Activated CD4-positive, alpha-beta T cell treated with anti-CD3 and anti-CD28 coated beads, Interleukin-2, amount 10 ng/mL, durations not matched to agents 24 days and 14 days (primary cell): ENCODE measurements at regions not wholly inside any gene's neighbourhood (a gene's known extent, or its start where the extent isn't known, plus 50 kb on each side); places are given as distances from the start of the nearest gene placed in this dataset.
A peak's percentile ranks its signal among the peaks of the same experiment; 100 is the strongest.
"Not testable (repeated sequence)": the region's sequence is repeated elsewhere in the genome, so short reads cannot be mapped to it uniquely, and the experiment has no call there.

ENCODE experiments used
- DNase-seq: peaks from one replicate; pipeline ENCODE4 v3.0.0; 2022
- H3K27ac Mint-ChIP-seq: one replicate; pipeline ENCODE4 v1.8.0; 2022; ENCODE audit warnings: mild to moderate bottlenecking, mixed read lengths
- H3K27me3 Mint-ChIP-seq: one replicate; pipeline ENCODE4 v1.8.0; 2022; ENCODE audit warnings: mixed read lengths
- H3K36me3 Mint-ChIP-seq: one replicate; pipeline ENCODE4 v1.8.0; 2022; ENCODE audit warnings: low read depth, mild to moderate bottlenecking, mixed read lengths
- H3K4me1 Mint-ChIP-seq: one replicate; pipeline ENCODE4 v1.8.0; 2021; ENCODE audit warnings: mixed read lengths
- H3K4me3 Mint-ChIP-seq: one replicate; pipeline ENCODE4 v1.8.0; 2022; ENCODE audit warnings: mild to moderate bottlenecking, moderate library complexity, mixed read lengths
- H3K9me3 Mint-ChIP-seq: one replicate; pipeline ENCODE4 v1.8.0; 2021; ENCODE audit warnings: mixed read lengths
- intact Hi-C: fragments of 100-400 bp; cut with micrococcal nuclease; formaldehyde crosslinking; loops from one replicate; pipeline ENCODE4 v1.15.1; 2023

- H3K27me3 Mint-ChIP-seq, DNase-seq, H3K27ac Mint-ChIP-seq, intact Hi-C loops, H3K9me3 Mint-ChIP-seq, H3K36me3 Mint-ChIP-seq, H3K4me3 Mint-ChIP-seq, H3K4me1 Mint-ChIP-seq: not testable (repeated sequence)
These were observed 138.8 kb upstream of the TPTE start for GRCh38 chr21:10382580-10382979.

- H3K4me3 Mint-ChIP-seq, DNase-seq, intact Hi-C loops, H3K4me1 Mint-ChIP-seq, H3K27ac Mint-ChIP-seq, H3K36me3 Mint-ChIP-seq, H3K9me3 Mint-ChIP-seq, H3K27me3 Mint-ChIP-seq: not testable (repeated sequence)
These were observed 137.8 kb upstream of the TPTE start for GRCh38 chr21:10383571-10383970.

GRCh38 chr21:10384304-10384861 lies 137.0 kb upstream of the TPTE start:
- H3K27ac Mint-ChIP-seq, H3K36me3 Mint-ChIP-seq, H3K4me3 Mint-ChIP-seq, H3K27me3 Mint-ChIP-seq, H3K4me1 Mint-ChIP-seq, intact Hi-C loops, DNase-seq, H3K9me3 Mint-ChIP-seq: not testable (repeated sequence)

GRCh38 chr21:10385202-10385601 lies 136.2 kb upstream of the TPTE start:
- H3K4me3 Mint-ChIP-seq, DNase-seq, H3K36me3 Mint-ChIP-seq, H3K27me3 Mint-ChIP-seq, H3K27ac Mint-ChIP-seq, H3K4me1 Mint-ChIP-seq, H3K9me3 Mint-ChIP-seq, intact Hi-C loops: not testable (repeated sequence)

GRCh38 chr21:10385898-10386527 lies 135.4 kb upstream of the TPTE start:
- H3K9me3 Mint-ChIP-seq, H3K4me3 Mint-ChIP-seq, H3K36me3 Mint-ChIP-seq, H3K27me3 Mint-ChIP-seq, H3K4me1 Mint-ChIP-seq, H3K27ac Mint-ChIP-seq, intact Hi-C loops, DNase-seq: not testable (repeated sequence)

DNA sequence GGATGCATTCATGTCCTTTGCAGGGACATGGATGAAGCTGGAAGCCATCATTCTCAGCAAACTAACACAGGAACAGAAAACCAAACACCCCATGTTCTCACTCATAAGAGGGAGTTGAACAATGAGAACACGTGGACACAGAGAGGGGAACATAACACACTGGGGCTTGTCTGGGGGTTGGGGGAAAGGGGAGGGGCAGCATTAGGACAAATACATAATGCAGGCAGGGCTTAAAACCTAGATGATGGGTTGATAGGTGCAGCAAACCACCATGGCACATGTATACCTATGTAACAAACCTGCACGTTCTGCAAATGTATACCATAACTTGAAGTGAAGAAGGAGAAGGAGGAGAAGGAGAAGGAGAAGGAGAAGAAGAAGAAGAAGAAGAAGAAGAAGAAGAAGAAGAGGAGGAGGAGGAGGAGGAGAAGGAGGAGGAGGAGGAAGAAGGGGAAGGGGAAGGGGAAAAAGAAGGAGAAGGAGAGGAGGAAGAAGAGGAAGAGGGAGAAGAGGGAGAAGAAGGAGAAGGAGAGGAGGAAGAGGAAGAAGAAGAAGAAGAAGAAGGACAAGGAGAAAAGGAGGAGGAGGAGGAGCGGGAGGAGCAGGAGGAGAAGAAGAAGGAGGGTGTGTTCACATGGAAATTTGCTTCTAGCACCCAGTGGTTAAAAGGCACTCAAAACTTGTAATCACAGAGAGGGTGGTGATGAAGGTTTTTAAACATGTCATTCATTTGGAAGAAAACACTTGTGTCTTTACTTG lies 133.5 kb upstream of the TPTE start:
- H3K36me3 Mint-ChIP-seq, DNase-seq, intact Hi-C loops, H3K9me3 Mint-ChIP-seq, H3K4me3 Mint-ChIP-seq, H3K27ac Mint-ChIP-seq, H3K4me1 Mint-ChIP-seq, H3K27me3 Mint-ChIP-seq: not testable (repeated sequence)

DNA sequence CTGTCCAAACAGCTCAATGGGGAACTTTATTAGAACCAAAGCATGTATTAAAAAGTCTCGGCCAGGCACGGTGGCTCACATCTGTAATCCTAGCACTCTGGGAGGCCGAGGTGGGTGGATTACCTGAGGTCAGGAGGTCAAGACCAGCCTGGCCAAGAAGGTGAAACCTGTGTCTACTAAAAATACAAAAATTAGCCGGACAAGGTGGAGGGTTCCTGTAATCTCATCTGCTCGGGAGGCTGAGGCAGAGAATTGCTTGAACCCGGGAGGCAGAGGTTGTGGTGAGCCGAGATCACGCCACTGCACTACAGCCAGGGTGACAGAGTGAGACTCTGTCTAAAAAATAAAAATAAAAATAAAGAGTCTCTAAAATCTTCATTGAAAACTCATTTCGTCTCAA lies 132.8 kb upstream of the TPTE start:
- H3K36me3 Mint-ChIP-seq, DNase-seq, H3K27me3 Mint-ChIP-seq, H3K9me3 Mint-ChIP-seq, H3K27ac Mint-ChIP-seq, intact Hi-C loops, H3K4me3 Mint-ChIP-seq, H3K4me1 Mint-ChIP-seq: not testable (repeated sequence)

DNA sequence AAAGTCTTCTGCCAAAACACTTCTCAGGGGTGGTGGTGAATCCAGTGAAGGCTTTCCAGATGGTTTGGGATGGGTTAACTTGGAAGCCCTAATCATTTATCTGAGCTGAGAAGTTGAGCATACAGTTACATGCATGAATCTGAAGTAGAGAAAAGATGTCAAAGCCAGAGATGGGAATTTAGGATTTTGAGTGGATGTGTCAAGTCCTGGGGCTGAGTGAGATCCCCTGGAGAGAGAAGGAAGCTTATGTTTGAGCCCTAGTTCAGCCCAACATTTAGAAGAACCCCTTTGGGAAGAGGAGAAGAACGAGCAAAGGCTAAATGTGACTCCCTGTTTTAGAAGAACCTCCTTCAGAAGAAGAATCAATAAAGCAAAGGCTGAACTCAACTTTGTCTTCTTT lies 129.1 kb upstream of the TPTE start:
- H3K36me3 Mint-ChIP-seq, H3K4me3 Mint-ChIP-seq, H3K27me3 Mint-ChIP-seq, H3K4me1 Mint-ChIP-seq, H3K9me3 Mint-ChIP-seq, intact Hi-C loops, H3K27ac Mint-ChIP-seq: not testable (repeated sequence)
- peak; percentile 56 for DNase-seq

- H3K27ac Mint-ChIP-seq, H3K36me3 Mint-ChIP-seq, DNase-seq, intact Hi-C loops, H3K9me3 Mint-ChIP-seq, H3K27me3 Mint-ChIP-seq, H3K4me3 Mint-ChIP-seq, H3K4me1 Mint-ChIP-seq: not testable (repeated sequence)
These were observed 125.4 kb upstream of the TPTE start for GRCh38 chr21:10395963-10396362.

DNA sequence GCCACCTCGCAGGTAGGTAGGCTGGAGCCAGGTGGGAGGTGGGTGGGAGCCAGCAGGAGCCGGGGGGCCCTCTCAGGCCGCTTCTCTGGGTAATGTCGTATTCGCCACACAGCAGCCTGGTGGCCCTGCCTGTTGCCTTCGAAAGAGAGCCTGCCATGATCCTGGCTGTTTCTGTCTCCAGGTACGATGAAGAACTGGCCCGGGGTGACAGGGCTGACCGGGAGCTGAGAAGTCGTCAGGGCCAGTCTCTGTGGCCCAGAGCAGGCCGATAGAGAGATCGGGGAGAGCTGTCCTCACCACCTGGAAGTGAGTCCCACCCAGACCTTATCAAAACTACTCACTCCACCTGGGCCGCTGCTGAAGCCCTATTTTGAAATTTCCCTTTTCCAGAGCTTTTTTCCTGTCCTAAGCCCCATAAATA lies 123.9 kb upstream of the TPTE start:
- H3K9me3 Mint-ChIP-seq, H3K27ac Mint-ChIP-seq, intact Hi-C loops, H3K27me3 Mint-ChIP-seq, H3K36me3 Mint-ChIP-seq, H3K4me3 Mint-ChIP-seq, H3K4me1 Mint-ChIP-seq: not testable (repeated sequence)
- DNase-seq, result peak; percentile 55

DNA sequence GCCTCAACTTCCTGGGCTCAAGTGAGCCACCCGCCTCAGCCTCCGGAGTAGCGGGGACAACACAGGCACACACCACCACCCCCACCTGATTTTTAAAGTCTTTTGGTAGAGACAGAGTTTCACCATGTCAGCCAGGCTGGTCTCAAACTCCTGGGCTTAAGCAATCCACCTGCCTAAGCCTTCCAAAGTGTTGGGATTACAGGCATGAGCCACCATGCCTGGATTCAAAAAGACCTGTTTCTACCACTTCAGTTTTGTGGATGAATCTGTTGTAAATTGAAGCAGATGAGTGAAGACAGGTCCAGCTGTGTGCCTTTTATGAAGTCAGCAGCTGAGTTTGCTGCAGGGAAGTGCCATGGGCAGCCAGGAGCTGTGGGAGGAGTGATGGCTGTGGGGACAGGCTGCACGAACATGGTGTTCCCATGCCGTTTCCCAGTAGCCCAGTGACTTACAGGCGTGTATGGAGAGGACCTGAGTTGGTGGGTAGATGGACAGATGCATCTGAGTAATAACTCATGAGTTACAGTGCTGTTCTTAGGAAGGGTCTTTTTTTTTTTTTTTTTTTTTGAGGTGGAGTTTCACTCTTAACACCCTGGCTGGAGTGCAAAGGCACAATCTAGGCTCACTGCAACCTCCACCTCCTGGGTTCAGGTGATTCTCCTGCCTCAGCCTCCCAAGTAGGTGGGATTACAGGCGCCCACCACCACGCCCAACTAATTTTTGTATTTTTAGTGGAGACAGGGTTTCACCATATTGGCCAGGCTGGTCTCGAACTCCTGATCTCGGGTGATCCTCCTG lies 122.5 kb upstream of the TPTE start:
- H3K4me1 Mint-ChIP-seq, H3K36me3 Mint-ChIP-seq, intact Hi-C loops, H3K27ac Mint-ChIP-seq, H3K9me3 Mint-ChIP-seq, H3K27me3 Mint-ChIP-seq, H3K4me3 Mint-ChIP-seq: not testable (repeated sequence)
- DNase-seq, result peak; percentile 41

DNA sequence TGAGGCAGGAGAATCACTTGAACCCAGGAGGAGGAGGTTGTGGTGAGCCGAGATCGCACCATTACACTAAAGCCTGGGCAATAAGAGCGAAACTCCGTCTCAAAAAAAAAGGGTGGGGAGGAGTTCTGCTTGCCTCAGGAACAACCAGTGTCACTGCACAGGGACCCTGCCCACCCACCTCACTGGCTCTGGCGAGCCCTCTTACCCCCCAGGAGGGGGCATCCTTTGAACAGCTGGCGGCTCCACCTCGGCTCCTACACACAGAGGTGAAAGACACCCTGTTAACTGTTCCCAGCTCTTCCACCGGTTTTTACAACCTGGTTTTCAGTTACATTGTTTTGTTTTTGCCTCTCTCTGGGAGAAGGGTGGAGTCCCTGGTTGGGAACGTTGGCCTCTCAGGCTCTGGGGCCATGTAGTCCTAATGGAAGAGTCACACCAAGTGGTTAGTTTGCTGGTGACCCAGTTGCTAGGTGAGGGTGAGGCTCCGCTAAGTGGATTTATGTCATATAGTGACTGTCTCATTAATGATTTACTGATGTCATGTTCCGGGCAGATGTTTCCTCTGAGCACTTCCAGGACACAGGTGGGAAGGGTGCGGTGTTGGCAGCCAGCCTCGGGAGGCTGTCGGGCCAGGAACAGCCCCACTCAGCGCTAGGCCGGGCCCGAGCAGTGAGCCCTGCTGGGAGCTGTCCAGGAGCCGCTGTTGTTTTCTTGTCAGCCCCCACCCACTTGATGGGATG lies 120.6 kb upstream of the TPTE start:
- H3K27me3 Mint-ChIP-seq, intact Hi-C loops, H3K4me3 Mint-ChIP-seq, H3K27ac Mint-ChIP-seq, H3K9me3 Mint-ChIP-seq, DNase-seq, H3K36me3 Mint-ChIP-seq, H3K4me1 Mint-ChIP-seq: not testable (repeated sequence)

GRCh38 chr21:10402461-10402860 lies 118.9 kb upstream of the TPTE start:
- H3K36me3 Mint-ChIP-seq, H3K27me3 Mint-ChIP-seq, H3K4me1 Mint-ChIP-seq, H3K27ac Mint-ChIP-seq, H3K9me3 Mint-ChIP-seq, intact Hi-C loops, H3K4me3 Mint-ChIP-seq: not testable (repeated sequence)
- DNase-seq, result peak; percentile 53

DNA sequence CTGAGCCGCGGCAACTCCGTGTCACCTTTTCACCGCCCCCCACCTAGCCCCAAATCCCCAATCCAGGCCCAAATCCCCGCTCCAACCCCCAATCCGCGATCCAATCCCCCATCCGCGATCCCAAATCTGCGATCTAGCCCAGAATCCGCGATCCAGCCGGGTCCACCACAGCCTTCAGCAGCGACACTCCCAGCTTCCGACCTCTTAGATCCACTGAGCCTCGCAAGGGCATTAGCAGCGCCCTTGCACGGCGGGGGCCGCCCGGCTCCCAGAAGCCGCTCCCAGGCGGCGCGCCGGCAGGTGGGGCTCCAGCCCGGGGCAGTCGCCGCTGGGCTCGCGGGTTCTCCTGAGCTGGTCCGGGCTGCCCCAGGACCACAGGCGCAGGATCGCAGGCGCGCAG lies 116.1 kb upstream of the TPTE start:
- H3K27ac Mint-ChIP-seq, result not testable (repeated sequence)

More for the DNA sequence above, 116.1 kb upstream of the TPTE start:
- H3K36me3 Mint-ChIP-seq, H3K4me1 Mint-ChIP-seq, H3K27me3 Mint-ChIP-seq, intact Hi-C loops, H3K9me3 Mint-ChIP-seq, H3K4me3 Mint-ChIP-seq: not testable (repeated sequence)
- peak; percentile 49 for DNase-seq
